GM18858 (cell line): ENCODE measurements at regions not wholly inside any gene's neighbourhood (a gene's known extent, or its start where the extent isn't known, plus 50 kb on each side); places are given as distances from the start of the nearest gene placed in this dataset.
"Not testable (repeated sequence)": the region's sequence is repeated elsewhere in the genome, so short reads cannot be mapped to it uniquely, and the experiment has no call there.

ENCODE experiments used
- ATAC-seq: cut with Tn5 transposase; IDR thresholded peaks from one replicate; pipeline ENCODE4 v1.9.1; 2021; ENCODE audit not compliant: unreplicated experiment

GRCh38 chr12:114858388-114859146, 174.6 kb upstream of the TBX3 start:
- no peak for ATAC-seq

- ATAC-seq = no peak
Observed at GRCh38 chr12:114855678-114856077, 171.7 kb upstream of the TBX3 start.

- ATAC-seq = no peak
Observed at GRCh38 chr12:114852976-114853529, 169.1 kb upstream of the TBX3 start.

- no peak for ATAC-seq
Observed at GRCh38 chr12:114851981-114852380, 168.0 kb upstream of the TBX3 start.

DNA sequence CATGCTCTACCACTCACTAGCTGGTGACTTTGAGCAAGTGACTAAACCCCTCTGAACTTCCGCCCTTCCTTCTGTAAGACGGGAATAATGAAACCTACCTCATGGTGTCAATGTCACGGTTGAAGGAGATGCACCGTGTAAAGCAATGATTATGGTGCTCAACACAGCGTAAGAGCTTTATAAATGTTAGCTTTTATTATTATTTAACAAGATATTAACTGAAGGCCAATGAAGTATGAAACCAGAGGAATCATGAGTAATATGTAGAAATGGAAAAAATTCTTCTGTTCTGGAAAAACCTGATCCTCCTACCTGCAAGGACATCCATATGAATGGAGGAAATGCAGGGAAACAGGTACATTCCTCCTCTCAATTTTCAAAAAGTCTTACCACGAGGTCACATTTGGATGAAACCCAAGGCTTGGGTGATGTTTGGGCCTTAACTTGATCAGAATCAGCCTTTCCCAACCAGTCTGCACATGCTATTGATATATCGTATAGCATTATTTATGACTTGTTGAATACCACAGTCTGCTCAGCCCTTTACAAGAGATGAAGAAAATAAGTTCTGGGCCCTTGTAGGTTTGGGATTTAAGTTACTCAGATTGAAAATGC, 166.8 kb upstream of the TBX3 start:
- ATAC-seq = no peak

DNA sequence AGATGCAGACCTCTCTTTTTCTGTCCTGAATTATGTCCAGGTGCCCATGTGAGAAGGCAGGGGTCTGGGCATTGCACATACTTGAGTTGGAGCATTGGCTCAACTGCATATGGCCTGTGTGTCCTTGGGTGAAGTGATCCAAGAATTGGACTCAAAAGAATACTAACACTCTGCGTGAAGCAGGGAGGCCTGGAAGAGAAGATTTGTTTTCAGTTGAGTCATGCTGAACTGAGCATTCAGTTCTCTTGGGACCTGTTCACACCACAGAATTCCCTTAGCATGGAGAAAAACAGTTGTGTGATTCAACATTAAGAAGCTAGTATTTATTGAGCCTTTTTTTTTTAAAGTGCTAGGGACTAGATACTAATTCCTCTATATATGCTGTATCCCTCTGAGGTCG, 164.7 kb upstream of the TBX3 start:
- no peak for ATAC-seq

GRCh38 chr12:114847441-114848035, 163.6 kb upstream of the TBX3 start:
- no peak for ATAC-seq

DNA sequence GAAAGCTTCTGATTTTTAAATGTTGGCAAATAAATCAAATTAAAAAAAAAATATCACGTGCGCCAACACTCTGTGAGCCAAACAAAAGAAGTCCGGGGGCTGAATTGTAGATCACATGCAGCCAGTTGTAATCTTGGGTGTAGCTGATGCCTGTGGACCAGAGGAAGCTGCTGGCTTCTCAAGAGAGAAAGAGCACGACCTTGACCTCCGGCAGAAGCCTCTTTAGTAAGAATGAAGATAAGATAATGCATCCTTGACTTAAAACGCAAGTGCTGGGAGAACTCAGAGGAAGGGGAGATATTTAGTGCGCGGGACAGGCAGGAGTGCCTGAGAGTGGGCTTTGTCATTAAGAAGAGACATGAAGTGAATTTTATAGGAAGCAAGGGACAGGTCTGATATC, 162.8 kb upstream of the TBX3 start:
- ATAC-seq = no peak

DNA sequence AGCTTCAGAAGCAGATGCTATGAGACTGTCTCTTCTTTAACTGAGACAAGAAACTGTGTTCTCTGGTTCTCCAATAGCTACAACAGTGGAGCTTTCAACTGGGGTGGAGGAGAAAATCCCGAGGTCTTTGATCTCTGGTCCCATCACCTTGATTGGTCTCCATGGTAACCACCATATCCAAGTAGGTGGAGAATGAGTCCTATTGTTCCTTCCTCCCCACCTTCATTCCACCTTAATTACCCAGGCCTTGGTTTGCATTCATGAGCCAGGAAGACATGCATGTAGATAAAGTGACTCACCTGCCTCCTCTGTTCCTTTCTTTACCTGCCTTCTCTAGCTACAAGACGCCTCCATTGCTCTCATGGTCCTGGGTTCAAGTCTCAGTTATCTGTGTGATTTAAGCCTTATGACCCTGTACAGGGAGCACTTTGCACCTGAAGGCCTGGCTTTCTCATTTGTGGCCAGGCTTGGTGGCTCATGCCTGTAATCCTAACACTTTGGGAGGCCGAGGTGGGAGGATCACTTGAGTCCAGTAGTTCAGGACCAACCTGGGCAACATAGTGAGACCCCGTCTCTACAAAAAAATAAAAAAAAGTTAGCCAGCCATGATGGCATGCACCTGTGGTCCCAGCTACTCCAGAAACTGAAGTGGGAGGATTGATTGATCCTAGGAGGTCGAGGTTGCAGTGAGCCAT, 157.7 kb upstream of the TBX3 start:
- no peak for ATAC-seq

DNA sequence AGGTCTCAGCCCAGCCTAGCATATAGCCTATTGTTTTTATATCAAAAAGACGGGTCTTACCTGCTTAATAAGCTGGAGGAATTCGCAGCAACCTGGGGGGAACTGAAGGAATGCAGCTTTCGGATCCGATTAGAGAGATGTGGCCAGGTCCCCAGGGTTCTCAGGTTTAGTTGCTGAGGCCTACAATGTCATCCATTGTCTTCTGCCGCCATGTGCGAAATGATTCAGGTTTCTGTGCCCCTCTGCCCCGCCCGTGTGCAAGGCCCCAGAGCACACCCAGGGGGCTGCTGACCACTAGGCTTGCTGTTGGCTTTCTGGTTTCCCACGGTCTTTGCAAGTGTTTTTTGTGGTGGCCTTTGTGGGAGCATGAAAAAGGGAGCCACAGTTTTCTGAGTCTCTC, 154.5 kb upstream of the TBX3 start:
- no peak for ATAC-seq

GRCh38 chr12:114836609-114837008, 152.6 kb upstream of the TBX3 start:
- ATAC-seq = no peak

- no peak for ATAC-seq
Observed at GRCh38 chr12:114835031-114835430, 151.1 kb upstream of the TBX3 start.

- no peak for ATAC-seq
Observed at GRCh38 chr12:114834621-114835020, 150.6 kb upstream of the TBX3 start.

DNA sequence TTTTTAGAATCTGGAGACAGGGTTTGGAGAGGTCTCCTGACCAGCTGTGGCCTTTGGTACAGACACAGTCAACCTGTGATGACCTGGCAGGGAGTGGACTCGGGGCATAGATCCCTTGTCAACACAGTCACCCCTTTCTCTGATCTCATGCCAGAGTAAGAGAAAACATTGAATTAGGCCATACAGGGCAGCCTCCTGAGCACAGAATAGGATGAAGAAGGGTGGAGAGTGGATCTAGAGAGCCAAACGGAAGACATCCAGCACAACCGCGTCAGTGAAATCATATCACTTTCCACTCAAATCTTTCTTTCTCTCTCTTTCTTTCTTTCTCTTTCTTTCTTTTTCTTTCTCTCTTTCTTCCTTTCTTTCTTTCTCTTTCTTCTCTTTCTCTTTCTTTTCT, 145.9 kb upstream of the TBX3 start:
- no peak for ATAC-seq

GRCh38 chr12:114829244-114829643, 145.3 kb upstream of the TBX3 start:
- ATAC-seq = not testable (repeated sequence)

DNA sequence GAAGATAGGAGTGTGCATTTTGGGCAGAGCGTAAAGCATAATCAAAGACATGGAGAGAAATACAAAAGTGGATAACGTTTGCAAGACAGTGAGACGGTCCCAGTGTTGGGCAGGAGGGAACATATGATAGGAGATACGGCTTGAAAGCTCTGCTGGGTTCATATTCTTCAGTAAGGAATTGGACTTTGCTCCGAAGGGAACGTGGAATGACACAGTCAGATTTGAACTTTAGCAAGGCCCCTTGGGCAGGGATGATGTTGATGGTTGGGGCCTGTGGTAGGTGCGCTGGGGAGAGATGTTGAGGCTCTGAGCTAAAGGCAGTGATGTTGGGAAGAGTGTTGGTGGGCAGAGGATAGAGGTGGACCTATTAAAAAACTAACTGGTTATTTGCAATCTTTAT, 143.5 kb upstream of the TBX3 start:
- no peak for ATAC-seq

DNA sequence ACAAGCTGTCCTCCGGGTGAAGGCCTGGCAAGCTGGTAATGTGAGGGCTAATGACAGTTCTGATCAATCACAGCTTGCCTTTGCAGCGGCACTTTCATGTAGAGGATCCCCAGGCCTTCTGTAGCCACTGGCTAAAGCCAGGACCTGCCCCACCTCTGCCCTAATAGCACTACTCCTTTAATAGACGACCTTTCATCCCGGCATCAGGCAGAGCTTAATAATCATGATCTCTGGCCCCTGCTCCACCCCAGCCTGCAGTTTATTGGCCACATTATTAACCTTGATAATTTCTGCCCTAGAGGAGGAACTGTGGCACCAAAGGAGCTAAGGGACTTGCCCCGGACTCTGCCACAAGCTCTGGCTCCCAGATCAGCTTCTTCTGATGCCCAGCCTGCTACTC, 142.3 kb upstream of the TBX3 start:
- no peak for ATAC-seq

DNA sequence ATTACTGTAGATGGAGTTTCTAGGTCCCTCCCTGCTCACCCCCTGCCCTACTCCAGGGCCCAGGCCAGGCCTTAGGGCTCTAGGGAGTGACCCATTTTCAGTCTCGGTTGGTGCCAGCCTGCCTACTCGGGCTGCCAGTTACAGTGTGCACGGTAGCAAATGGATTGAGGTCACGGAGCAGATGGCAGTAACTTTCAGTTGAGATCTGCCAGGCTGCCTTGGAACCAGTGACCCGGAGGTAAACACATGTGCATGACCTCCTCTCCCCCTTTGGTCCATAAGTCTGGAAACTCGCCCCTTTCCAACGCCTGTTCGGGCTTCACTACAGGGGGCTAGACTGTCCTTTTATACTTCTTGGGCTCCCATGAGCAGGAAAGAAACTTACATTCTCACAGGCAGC, 139.7 kb upstream of the TBX3 start:
- ATAC-seq = no peak

DNA sequence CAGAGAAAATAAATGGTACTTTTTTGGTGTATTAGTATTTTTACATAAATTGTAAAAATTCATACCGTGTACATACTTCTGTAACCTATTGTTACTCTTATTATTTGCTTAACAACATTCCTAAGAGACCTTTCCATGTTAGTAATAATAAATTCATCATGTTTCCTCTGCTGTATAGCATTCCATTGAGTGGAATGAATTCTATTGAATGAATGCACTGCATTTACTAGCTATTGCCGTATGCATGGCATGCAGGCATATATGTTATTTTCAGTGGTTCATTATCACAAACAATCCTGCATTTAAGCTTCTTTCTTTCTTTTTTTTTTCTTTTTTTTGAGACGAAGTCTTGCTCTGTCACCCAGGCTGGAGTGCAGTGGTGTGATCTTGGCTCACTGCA, 137.6 kb upstream of the TBX3 start:
- no peak for ATAC-seq

GRCh38 chr12:114820796-114821195, 136.8 kb upstream of the TBX3 start:
- ATAC-seq = no peak

DNA sequence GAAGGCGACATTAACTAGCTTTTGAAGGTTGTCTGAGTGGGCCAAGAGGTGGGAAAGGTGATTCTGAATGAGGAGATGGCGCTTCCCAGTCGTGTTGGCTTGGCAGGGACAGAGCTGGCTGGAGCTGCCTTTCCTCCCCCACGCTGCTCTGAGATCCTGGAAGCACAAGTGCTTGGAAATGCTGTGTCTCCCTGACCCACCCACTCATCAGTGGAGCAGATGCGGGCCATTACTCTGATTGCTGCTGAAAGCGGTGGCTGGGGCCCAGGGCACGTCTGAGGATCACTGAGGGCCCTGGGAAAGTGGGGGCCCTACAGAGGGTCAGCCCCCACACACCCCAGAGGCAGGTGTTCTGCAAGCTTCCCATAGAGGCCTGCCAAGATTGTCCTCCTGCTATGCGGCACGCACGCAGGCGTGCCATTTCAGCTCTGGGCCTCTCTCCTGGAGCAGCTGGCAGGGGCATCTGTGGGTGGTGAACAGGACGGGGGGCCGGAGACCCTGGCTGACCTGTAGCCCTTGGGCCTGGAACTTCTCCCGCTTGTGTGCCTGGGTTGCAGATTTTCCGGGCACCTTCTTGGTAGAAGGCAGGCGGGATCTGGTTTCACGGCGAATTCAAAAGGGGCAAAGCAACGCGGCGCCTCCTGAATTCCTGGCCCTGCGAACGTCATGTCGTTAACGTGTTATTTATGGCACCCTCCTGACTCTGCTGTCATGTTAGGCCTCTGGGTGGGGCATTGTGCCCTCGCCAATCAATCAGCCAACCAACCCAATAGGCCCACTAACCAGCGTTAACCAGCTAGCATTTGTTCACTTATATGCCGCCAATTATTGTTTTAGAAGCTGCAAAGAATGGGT, 133.8 kb upstream of the TBX3 start:
- ATAC-seq = no peak
